AG04449 (cell line): ENCODE measurements at regions not wholly inside any gene's neighbourhood (a gene's known extent, or its start where the extent isn't known, plus 50 kb on each side); places are given as distances from the start of the nearest gene placed in this dataset.
"Not testable (repeated sequence)": the region's sequence is repeated elsewhere in the genome, so short reads cannot be mapped to it uniquely, and the experiment has no call there.

Experiments
- CTCF ChIA-PET: fragments of 350-600 bp; formaldehyde crosslinking; extraction: SDS; loops from one replicate; lab custom pipeline; 2021; ENCODE audit warnings: antibody characterized with exemption; lab: Yijun Ruan, JAX
- POLR2A ChIA-PET: fragments of 400-600, 350-600 bp; formaldehyde crosslinking; extraction: SDS; loops from one replicate; lab custom pipeline; 2020; ENCODE audit warnings: antibody characterized with exemption, inconsistent platforms; lab: Yijun Ruan, JAX
- DNase-seq: peaks from one replicate; pipeline ENCODE4 v3.0.0-alpha.2; 2010; ENCODE audit warnings: low read depth, low spot score
- H3K4me3 ChIP-seq: 2 replicates; pipeline ENCODE4 v1.5.1; 2011; ENCODE audit warnings: low read depth, mild to moderate bottlenecking, control low read depth, low read length
- CTCF ChIP-seq: IDR thresholded peaks from one replicate; pipeline ENCODE4 v1.5.1; 2011; ENCODE audit warnings: mild to moderate bottlenecking, moderate library complexity, low read length, control low read depth, inconsistent platforms; ENCODE audit not compliant: insufficient read depth; ENCODE audit errors: missing control alignments

GRCh38 chr13:54433493-54434206 lies 1405.0 kb downstream of the OLFM4 start:
- DNase-seq = no peak
- TF ChIP-seq CTCF = no peak

GRCh38 chr13:54440853-54441400 lies 1412.3 kb downstream of the OLFM4 start:
- CTCF ChIA-PET, DNase-seq, POLR2A ChIA-PET, H3K4me3 ChIP-seq: not testable (repeated sequence)

More at GRCh38 chr13:54433493-54434206, 1405.0 kb downstream of the OLFM4 start:
- no peak overlapping the region for H3K4me3 ChIP-seq
- POLR2A ChIA-PET = no interaction called here
- CTCF ChIA-PET = no interaction called here

- DNase-seq = no peak
- no peak overlapping the region for H3K4me3 ChIP-seq
- no peak for TF ChIP-seq CTCF
- ChIA-PET CTCF (no interaction called here), POLR2A (no interaction called here)
Measured at GRCh38 chr13:54445453-54445852, 1416.8 kb downstream of the OLFM4 start.

GRCh38 chr13:54445865-54446264 lies 1417.3 kb downstream of the OLFM4 start:
- ChIA-PET CTCF (no interaction called here), POLR2A (no interaction called here)
- no peak overlapping the region for H3K4me3 ChIP-seq
- no peak for TF ChIP-seq CTCF
- DNase-seq = no peak

- TF ChIP-seq CTCF = no peak
- POLR2A ChIA-PET = no interaction called here
- DNase-seq = no peak
- no peak overlapping the region for H3K4me3 ChIP-seq
- CTCF ChIA-PET = no interaction called here
Measured at GRCh38 chr13:54449922-54450321, 1421.3 kb downstream of the OLFM4 start.

- ChIA-PET CTCF (no interaction called here), POLR2A (no interaction called here)
- TF ChIP-seq CTCF = no peak
- DNase-seq = no peak
- no peak overlapping the region for H3K4me3 ChIP-seq
Measured at GRCh38 chr13:54484166-54484565, 1455.6 kb downstream of the OLFM4 start.
